ENCODE measurements at regions not wholly inside any gene's neighbourhood (a gene's known extent, or its start where the extent isn't known, plus 50 kb on each side); places are given as distances from the start of the nearest gene placed in this dataset.

DNA sequence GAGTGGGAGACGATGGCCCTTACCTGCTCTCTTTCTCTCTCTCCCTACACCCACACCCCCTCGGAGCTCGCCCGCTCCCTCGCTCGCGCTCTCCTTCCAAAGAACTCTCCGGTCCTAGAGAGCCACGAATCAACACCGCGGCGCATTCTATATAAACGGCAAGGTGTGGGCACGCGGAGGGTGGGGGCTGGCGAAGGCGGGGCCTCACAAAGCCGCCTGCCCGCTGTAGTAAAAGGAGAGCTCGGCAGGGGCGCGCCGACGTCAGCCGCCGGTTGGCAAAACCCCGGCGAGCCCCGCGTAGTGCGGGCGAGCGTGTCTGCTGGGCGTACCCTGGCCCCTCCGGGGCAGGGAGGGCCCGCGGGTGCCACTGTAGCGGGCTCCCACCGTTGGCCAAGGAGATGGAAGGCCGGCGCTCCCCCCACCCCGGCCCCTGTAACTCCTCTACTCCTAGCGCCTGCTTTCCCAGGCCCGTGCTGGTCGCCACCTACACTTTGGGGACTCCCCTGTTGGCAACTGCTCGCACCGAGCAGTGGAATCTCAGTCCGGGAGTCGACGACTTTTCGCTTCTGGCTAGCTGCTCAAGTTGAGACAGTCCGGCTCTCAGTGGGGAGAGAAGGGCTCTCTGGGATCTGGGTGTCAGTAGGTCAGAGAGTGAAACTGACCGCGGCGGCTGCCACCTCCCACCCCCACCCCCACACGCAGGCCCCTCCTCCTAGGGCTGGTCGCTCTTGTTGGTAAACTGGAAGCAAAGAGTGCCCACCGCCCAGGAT is 325.5 kb upstream of the F9 start:
- Mint-ChIP-seq H3K36me3 (ENCODE audit: low read depth) (no peaks in the 10 kb centered on the region), H3K4me1 (peaks cover 11% of the 10 kb centered on the region), H3K27ac (no peak overlapping the region), H3K4me3 (peak overlapping the region; percentile 86), H3K27me3 (ENCODE audit: low read depth, poor library complexity) (peaks cover 94% of the 10 kb centered on the region), H3K9me3 (no peaks in the 10 kb centered on the region)
- DNase-seq, result peak; percentile 70
- TF ChIP-seq, protein P1, sequence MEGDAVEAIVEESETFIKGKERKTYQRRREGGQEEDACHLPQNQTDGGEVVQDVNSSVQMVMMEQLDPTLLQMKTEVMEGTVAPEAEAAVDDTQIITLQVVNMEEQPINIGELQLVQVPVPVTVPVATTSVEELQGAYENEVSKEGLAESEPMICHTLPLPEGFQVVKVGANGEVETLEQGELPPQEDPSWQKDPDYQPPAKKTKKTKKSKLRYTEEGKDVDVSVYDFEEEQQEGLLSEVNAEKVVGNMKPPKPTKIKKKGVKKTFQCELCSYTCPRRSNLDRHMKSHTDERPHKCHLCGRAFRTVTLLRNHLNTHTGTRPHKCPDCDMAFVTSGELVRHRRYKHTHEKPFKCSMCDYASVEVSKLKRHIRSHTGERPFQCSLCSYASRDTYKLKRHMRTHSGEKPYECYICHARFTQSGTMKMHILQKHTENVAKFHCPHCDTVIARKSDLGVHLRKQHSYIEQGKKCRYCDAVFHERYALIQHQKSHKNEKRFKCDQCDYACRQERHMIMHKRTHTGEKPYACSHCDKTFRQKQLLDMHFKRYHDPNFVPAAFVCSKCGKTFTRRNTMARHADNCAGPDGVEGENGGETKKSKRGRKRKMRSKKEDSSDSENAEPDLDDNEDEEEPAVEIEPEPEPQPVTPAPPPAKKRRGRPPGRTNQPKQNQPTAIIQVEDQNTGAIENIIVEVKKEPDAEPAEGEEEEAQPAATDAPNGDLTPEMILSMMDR (IDR thresholded peaks at IDR 0.05), result no peak

- peaks cover 11% of the 10 kb centered on the region for H3K4me1 Mint-ChIP-seq
- no peaks in the 10 kb centered on the region for H3K36me3 Mint-ChIP-seq (ENCODE audit: low read depth)
- peaks cover 94% of the 10 kb centered on the region for H3K27me3 Mint-ChIP-seq (ENCODE audit: low read depth, poor library complexity)
- no peaks in the 10 kb centered on the region for H3K9me3 Mint-ChIP-seq
- H3K27ac Mint-ChIP-seq, result no peak overlapping the region
- DNase-seq, result no peak
- H3K4me3 Mint-ChIP-seq, result peak overlapping the region; percentile 86
- TF ChIP-seq, protein P1 (IDR thresholded peaks at IDR 0.05), result no peak
Measured at GRCh38 chrX:139204571-139204897, 326.0 kb upstream of the F9 start.

DNA sequence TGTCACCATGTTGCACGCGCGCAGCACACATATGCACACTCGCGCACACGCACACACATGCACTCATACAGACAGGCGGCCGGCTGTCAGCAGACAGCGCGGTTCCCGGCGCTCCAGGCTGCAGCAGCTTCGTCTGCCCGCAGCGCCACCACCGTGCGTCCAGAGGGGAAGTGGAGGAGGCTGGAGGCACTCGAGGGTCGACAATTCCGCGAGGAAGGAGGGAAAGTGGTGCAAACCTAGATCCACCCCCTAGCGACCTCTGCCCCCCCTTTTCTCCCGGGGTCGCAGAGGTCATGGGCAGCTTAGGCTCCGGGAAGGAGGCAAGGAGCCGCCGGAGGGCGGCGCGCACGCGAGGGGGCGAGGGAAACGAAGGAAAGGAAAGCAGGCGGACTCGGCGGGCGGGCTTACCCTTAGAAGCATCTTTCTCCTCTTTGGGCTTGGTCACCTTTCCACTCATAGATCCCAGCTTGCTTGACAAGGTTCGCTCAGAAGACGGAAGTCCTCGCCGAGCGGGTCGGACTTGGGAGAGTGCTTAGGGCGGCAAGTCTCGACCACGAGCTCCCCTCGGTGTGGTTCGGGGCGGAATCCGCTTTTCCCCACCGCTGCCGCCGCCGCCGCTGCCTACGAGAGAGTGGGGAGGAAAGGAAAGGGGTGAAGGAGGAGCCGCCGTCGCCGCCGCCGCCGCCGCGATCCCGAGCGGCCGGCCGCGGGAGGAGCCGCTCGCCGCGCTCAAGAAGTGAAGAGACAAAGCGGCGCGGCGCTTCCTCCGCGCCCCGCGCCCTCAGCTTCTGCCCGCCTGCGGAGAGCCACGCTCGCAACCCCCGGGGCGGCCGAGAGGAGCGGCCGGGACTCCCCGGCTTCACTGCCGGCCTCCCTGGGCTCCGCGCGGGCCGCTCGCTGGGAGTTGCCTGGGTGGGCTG is 326.6 kb upstream of the F9 start:
- Mint-ChIP-seq H3K4me1 (peaks cover 11% of the 10 kb centered on the region), H3K27me3 (ENCODE audit: low read depth, poor library complexity) (peaks cover 95% of the 10 kb centered on the region), H3K36me3 (ENCODE audit: low read depth) (no peaks in the 10 kb centered on the region), H3K4me3 (peak overlapping the region; percentile 86), H3K9me3 (no peaks in the 10 kb centered on the region), H3K27ac (no peak overlapping the region)
- peak; percentile 58 for DNase-seq
- TF ChIP-seq, protein P1 (IDR thresholded peaks at IDR 0.05), result no peak

DNA sequence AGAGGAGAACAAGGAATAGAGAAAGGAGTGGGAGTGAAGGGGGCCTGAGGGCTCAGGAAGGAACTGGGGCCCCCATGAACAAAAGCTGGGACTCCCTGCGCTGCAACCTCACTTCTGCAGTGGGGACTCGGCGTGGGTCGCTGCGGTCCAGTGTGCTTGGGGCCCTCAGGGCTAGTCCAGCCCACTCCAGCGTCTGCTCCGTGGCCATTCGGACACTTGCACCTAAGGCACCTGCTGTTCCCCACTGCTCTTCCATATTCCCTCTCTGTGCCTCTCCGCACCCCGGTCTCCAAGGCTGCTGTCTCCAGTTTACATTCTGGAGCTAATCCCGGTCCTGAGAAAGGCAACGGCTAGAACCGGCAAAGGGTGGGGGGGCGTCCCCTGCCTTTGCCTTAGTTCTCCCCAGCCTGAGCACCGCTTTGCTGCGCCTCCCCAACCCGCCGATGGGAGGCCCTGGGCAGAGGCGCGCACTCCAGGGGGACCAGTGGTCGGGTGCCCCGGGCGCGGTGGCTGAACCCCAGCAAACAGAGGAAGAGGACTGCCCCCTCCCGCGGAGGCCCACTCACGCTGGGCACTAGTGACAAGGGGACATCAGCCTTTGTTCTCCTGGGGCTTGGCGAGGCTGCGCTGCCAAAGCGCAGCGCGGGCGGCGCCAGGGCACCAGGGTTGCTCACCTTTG is 327.7 kb upstream of the F9 start:
- Mint-ChIP-seq H3K27ac (no peak overlapping the region), H3K27me3 (ENCODE audit: low read depth, poor library complexity) (peaks cover 92% of the 10 kb centered on the region), H3K4me1 (peaks cover 11% of the 10 kb centered on the region), H3K36me3 (ENCODE audit: low read depth) (no peaks in the 10 kb centered on the region), H3K4me3 (peak overlapping the region; percentile 86), H3K9me3 (no peaks in the 10 kb centered on the region)
- TF ChIP-seq, protein P1 (IDR thresholded peaks at IDR 0.05), result no peak
- peak; percentile 40 for DNase-seq

DNA sequence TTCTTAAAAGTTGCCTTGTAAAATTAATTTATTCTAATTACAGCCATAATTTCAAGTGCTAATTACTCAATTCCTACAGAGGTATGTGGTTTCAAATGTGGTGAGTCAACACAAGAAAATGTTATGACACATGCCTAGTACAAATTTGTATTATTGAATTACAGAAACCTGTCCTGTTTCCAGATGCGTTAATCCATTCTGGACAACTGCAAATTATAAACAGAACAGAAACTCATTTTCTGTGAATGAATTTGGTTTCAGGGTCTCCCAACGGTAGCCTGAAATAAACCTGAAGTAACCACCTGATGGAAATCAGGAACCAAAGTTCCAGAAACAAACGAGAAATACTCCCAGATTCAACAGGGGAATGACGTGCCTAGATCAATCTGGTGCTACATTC is 328.6 kb upstream of the F9 start:
- no peaks in the 10 kb centered on the region for H3K9me3 Mint-ChIP-seq
- peak overlapping the region; percentile 77 for H3K4me3 Mint-ChIP-seq
- no peak for DNase-seq
- H3K4me1 Mint-ChIP-seq, result peaks cover 11% of the 10 kb centered on the region
- H3K36me3 Mint-ChIP-seq (ENCODE audit: low read depth), result no peaks in the 10 kb centered on the region
- no peak overlapping the region for H3K27ac Mint-ChIP-seq
- H3K27me3 Mint-ChIP-seq (ENCODE audit: low read depth, poor library complexity), result peaks cover 92% of the 10 kb centered on the region
- TF ChIP-seq, protein P1 (IDR thresholded peaks at IDR 0.05), result no peak
